GM21447 (cell line): ENCODE measurements at regions not wholly inside any gene's neighbourhood (a gene's known extent, or its start where the extent isn't known, plus 50 kb on each side); places are given as distances from the start of the nearest gene placed in this dataset.

Experiments used
- ATAC-seq: cut with Tn5 transposase; IDR thresholded peaks from one replicate; pipeline ENCODE4 v1.9.1; 2021; ENCODE audit not compliant: unreplicated experiment

GRCh38 chr1:212557739-212558692 is 50.5 kb upstream of the ATF3 start:
- ATAC-seq: peak; percentile 47

- peak; percentile 92 for ATAC-seq
Measured at GRCh38 chr1:212558693-212559480, 49.7 kb upstream of the ATF3 start.
